SU-DHL-6 (cell line): ENCODE measurements at regions not wholly inside any gene's neighbourhood (a gene's known extent, or its start where the extent isn't known, plus 50 kb on each side); places are given as distances from the start of the nearest gene placed in this dataset.

Experiments used
- H2AFZ ChIP-seq: fragments of 200-600 bp; sonication (generic); 2 replicates; pipeline ENCODE4 v1.6.1; 2014; ENCODE audit warnings: low read depth, mild to moderate bottlenecking, moderate library complexity, mixed read lengths, antibody characterized with exemption, low read length; ENCODE audit not compliant: severe bottlenecking
- H3F3A ChIP-seq: fragments of 200-600 bp; shearing (Covaris generic); 2 replicates; pipeline ENCODE4 v1.6.0; 2016; ENCODE audit warnings: antibody characterized with exemption, mild to moderate bottlenecking; ENCODE audit not compliant: insufficient read depth
- H3K27ac ChIP-seq: fragments of 200-600 bp; sonication (generic); 2 replicates; pipeline ENCODE4 v1.5.1; 2016; ENCODE audit warnings: low read depth, mild to moderate bottlenecking, low read length, moderate library complexity, mixed read lengths
- H3K27me3 ChIP-seq: fragments of 200-600 bp; sonication (generic), shearing (Covaris generic); 2 replicates; pipeline ENCODE4 v1.6.0; 2014; ENCODE audit warnings: mild to moderate bottlenecking, low read length
- H3K36me3 ChIP-seq: fragments of 200-600 bp; sonication (generic); 2 replicates; pipeline ENCODE4 v1.6.1; 2014; ENCODE audit warnings: mild to moderate bottlenecking, low read length, mixed read lengths
- H3K4me2 ChIP-seq: fragments of 300-600, 200-600 bp; shearing (Covaris generic), sonication (generic); 2 replicates; pipeline ENCODE4 v1.6.0; 2014; ENCODE audit warnings: low read length, low read depth, mild to moderate bottlenecking; ENCODE audit not compliant: poor library complexity, severe bottlenecking
- H3K4me3 ChIP-seq: fragments of 200-600 bp; sonication (generic); 2 replicates; pipeline ENCODE4 v1.5.1; 2014; ENCODE audit warnings: antibody characterized with exemption, low read length, mild to moderate bottlenecking, mixed read lengths; ENCODE audit not compliant: insufficient read depth, poor library complexity, severe bottlenecking
- H3K79me2 ChIP-seq: fragments of 200-600 bp; sonication (generic); 2 replicates; pipeline ENCODE4 v1.6.1; 2014; ENCODE audit warnings: mild to moderate bottlenecking, low read length, moderate library complexity; ENCODE audit not compliant: insufficient read depth
- H3K9ac ChIP-seq: fragments of 200-600 bp; sonication (generic); 2 replicates; pipeline ENCODE4 v1.7.0; 2014; ENCODE audit warnings: mild to moderate bottlenecking, low read length
- H3K9me2 ChIP-seq: fragments of 200-600 bp; sonication (generic); replicated peaks from 2 replicates; pipeline ENCODE4 v1.6.1; 2014; ENCODE audit warnings: low read length; ENCODE audit not compliant: insufficient read depth
- H3K9me3 ChIP-seq: fragments of 200-600 bp; sonication (generic); 2 replicates; pipeline ENCODE4 v1.6.1; 2014; ENCODE audit warnings: low read length, mixed read lengths; ENCODE audit not compliant: insufficient read depth
- H4K20me1 ChIP-seq: fragments of 200-600 bp; sonication (generic); 2 replicates; pipeline ENCODE4 v1.6.1; 2014; ENCODE audit warnings: low read depth, mild to moderate bottlenecking, antibody characterized with exemption, low read length, moderate library complexity, mixed read lengths
- CTCF ChIP-seq: fragments of 200-600 bp; sonication (generic); IDR thresholded peaks from one replicate; pipeline ENCODE4 v1.5.1; 2017; ENCODE audit warnings: antibody characterized with exemption, mild to moderate bottlenecking, low read length, moderate library complexity; ENCODE audit not compliant: insufficient read depth, poor library complexity, severe bottlenecking
- EZH2phosphoT487 ChIP-seq: fragments of 200-600 bp; sonication (generic), shearing (Covaris generic); conservative IDR thresholded peaks from 2 replicates; pipeline ENCODE4 v1.6.1; 2018; ENCODE audit warnings: mild to moderate bottlenecking, antibody characterized with exemption, low read length, moderate library complexity, mixed read lengths

GRCh38 chr20:17860301-17861197 lies 108.0 kb downstream of the SNX5 start:
- Histone ChIP-seq H3K4me3 (no peak overlapping the region), H3K79me2 (no peaks in the 10 kb centered on the region), H3K9me3 (no peaks in the 10 kb centered on the region), H3K4me2 (no peak overlapping the region), H3K9me2 (no peaks in the 10 kb centered on the region), H3K36me3 (no peaks in the 10 kb centered on the region), H3F3A (no peaks in the 10 kb centered on the region), H3K27ac (no peak overlapping the region), H4K20me1 (no peaks in the 10 kb centered on the region), H3K9ac (no peak overlapping the region), H3K27me3 (no peaks in the 10 kb centered on the region; the same call in 1 of the 2 replicates), H2AFZ (no peak overlapping the region)
- no peak for TF ChIP-seq CTCF
- no peak for TF ChIP-seq EZH2phosphoT487

- Histone ChIP-seq H3K79me2 (no peaks in the 10 kb centered on the region), H3K27me3 (no peaks in the 10 kb centered on the region; the same call in 1 of the 2 replicates), H3K9me3 (no peaks in the 10 kb centered on the region), H3K9ac (no peak overlapping the region), H3K4me3 (no peak overlapping the region), H4K20me1 (no peaks in the 10 kb centered on the region), H3F3A (no peaks in the 10 kb centered on the region), H3K27ac (no peak overlapping the region), H2AFZ (no peak overlapping the region), H3K36me3 (no peaks in the 10 kb centered on the region), H3K9me2 (no peaks in the 10 kb centered on the region), H3K4me2 (no peak overlapping the region)
- no peak for TF ChIP-seq EZH2phosphoT487
- no peak for TF ChIP-seq CTCF
Measured at GRCh38 chr20:17859616-17860232, 108.9 kb downstream of the SNX5 start.

GRCh38 chr20:17859002-17859615 lies 109.5 kb downstream of the SNX5 start:
- Histone ChIP-seq H3K79me2 (no peaks in the 10 kb centered on the region), H3K27me3 (no peaks in the 10 kb centered on the region; the same call in 1 of the 2 replicates), H3K36me3 (no peaks in the 10 kb centered on the region), H3F3A (no peaks in the 10 kb centered on the region), H4K20me1 (no peaks in the 10 kb centered on the region), H3K9me3 (no peaks in the 10 kb centered on the region), H3K4me2 (no peak overlapping the region), H3K27ac (no peak overlapping the region), H3K9me2 (no peaks in the 10 kb centered on the region), H2AFZ (no peak overlapping the region), H3K4me3 (no peak overlapping the region), H3K9ac (no peak overlapping the region)
- TF ChIP-seq CTCF: no peak
- no peak for TF ChIP-seq EZH2phosphoT487
